NCI-H2107 treated with DMSO at 0.1 percent for 48 hours (cell line): ENCODE measurements at regions not wholly inside any gene's neighbourhood (a gene's known extent, or its start where the extent isn't known, plus 50 kb on each side); places are given as distances from the start of the nearest gene placed in this dataset.

Experiments used
- DNase-seq: peaks from one replicate; lab custom pipeline; 2025; ENCODE audit not compliant: unreplicated experiment; lab: John Stamatoyannopoulos, UW

DNA sequence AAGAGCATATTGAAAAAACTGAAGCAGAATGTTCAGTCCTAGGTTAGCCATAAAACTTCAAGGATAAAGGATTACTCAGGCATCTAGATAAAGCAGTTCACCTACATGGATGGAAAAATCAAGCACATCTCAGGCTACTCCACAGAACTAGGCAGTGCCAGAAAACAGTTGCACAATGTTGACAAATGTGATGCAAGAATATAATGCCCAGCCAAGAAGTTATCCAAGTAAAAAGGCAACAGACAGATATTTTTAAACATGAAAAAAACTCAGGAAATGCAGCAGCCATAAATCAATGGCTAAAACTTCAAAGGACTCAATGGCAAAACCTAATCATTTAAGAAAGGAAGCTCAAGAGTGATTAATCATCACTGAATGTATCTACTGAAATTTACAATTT, 456.0 kb upstream of the FAM241A start:
- DNase-seq: no peak

DNA sequence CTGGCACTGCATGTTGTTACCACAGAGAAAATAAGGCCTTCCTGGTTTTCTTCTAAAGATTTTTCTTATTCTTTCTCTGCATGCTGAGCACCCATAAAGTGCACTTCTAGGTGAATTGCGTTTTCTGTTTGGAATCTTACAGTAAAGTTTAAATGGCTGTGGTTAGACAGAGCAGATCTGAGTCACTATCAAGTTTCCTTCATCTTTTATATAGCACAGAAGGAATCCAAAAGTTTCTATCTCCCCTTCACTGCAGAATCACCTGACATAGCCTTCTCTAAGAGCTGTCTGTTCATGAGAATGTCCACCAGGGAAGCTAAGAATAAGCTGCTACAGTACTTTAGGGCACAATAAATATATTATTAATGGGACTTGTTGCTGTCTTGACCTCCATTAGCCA, 455.5 kb upstream of the FAM241A start:
- DNase-seq: no peak

DNA sequence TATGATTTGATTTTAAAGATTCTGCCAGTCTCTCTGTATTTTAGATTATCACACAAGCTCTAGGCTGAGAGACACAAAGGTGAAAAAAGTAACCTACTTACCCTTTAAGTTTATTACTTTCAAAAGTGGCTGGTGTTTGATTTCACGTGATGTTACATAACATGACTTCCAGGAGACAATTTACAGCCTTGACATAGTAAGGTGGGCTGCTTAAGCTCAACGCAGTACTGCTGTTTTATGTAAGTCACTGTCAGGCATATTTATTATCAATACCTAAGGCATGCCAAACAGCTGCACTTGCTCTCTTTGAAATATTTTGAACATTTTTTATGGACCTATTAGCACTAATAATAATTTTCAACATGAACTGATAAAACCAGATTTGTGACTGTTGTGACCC, 451.5 kb upstream of the FAM241A start:
- no peak for DNase-seq

DNA sequence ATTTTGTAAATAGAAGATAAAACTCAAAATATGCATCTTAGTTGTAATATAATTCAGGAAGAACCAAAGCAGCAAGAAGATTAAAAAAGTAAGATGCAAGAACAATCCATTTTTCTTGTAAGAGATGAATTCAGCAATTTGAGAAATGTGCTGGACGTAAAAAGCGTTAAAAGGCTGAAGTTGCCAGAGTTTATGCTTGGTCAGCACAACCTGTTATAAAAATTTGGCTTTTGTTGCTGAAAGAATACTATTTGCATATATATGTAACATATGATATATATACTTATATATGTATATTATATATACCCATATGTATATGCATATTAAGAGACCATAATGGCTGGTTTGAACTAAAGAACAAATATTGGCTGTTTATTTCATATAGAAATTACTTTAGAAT, 449.6 kb upstream of the FAM241A start:
- no peak for DNase-seq

DNA sequence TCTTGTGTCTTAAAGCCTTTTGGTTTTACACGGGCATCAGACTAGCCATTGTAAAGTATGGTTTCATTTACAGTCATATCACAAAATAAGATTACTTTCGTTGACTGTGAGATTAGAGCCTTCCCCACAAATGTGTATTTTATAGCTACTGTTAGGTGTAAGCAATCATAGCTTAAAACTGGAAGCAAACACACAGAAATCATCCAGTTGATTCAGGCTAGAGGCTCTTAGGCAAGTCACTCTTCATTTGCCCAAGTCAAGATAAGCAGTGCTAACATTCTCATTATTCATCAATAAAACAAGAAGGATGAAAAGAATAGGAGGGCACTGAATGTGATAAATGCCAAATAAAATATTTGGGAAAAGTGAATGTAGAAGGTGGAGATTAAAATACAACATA, 448.7 kb upstream of the FAM241A start:
- DNase-seq: no peak

DNA sequence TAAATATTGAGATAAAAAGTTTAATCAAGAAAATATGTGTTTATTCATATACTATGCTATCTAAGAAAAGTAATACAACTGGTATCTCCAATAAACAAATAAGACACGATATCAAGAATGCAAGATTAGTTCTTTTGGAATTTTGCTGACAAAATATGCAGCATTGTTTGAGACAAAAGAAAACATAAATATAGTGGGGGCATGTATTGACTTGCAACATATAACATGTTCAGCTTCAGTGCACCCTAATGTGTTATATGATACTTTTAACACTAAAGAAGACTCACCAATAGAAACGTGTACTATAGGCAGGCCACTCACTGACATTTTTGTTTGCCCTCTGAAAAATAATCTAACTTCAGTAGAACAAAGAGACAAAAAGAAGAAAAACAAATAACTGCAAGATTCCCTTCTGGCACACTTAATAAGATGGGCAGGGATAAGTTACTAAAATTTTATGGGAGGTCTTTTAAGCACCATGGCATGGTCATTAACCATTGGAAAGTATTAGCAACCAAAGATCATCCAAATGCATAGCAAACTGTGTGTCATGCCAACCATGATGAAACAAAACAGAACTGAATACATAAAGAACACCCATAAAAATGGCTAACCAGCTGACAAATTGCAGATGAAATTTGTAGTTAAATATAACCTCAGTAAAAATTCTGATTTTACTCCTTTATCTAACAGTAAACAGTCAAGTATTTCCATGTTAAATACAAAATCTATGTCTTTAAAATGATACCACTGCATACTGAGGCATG, 447.9 kb upstream of the FAM241A start:
- no peak for DNase-seq

DNA sequence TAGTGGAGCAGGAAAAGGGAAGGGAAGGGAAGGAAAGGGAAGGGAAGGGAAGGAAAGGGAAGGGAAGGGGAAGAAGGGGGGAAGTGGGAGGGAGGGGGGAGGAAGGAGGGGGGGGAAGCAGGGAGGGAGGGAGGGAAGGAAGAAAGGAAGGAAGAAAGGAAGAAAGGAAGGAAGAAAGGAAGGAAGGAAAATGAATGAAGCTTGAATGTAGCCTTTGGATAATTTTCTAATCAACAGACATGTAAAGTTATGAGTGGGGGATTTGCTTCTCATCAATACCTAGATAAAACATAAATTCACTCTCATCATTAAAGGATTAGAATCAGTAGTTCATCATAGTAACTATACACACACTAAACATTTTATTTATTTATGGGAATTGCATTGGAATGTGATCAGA, 446.9 kb upstream of the FAM241A start:
- DNase-seq: no peak

DNA sequence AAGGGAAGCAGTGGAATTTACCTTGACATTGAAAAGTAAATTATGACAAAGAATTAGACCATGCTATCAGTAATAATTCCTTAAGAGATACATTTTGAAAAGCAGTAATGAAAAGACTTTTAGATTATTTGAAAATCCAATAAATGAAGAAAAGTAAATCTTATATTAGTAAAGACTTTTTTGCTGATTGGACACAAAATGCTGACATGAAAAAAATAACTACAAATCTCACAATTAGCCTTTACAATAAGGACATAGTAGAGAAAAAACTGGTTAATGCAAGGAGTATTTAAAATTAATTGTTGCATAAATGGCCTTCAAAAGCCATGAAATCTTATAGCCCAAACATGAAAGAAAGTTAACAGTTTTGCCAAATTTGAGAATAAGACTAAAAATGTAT, 446.1 kb upstream of the FAM241A start:
- no peak for DNase-seq

DNA sequence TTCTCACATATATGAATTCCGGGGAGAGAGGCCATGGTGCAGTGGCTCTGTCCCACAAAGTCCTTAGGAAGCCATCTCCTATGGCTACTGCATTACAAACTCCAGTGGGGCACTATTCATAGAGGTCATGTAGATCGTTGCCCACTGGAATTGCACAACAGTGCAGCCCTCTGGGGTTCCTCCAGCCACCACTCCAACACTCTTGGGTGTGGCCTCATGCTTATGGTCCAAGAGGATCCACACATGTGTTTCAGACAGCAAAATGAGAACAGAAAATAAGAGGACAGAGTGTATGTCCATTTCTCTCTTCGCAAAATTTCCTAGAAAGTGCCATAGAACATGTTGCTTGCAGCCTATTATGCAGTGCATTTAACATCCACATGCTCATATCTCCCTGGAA, 444.2 kb upstream of the FAM241A start:
- no peak for DNase-seq

DNA sequence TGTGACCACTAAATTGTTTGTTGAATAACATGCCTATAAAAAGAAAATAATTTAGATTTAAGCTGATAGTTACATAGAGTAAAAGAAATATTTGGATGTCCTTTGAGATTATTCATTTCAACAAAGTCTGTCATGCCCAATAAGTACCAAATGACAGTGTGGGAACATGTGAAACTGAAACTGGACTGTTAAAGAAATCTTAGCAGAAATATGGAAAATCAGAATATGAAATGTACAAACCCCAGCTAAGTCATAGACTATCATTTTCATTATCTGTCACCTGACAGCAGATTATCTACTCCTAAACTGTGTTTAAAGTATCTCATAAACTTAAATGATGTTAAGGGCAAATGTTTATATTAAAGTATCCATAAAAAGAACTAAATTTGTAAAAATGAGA, 437.8 kb upstream of the FAM241A start:
- DNase-seq: no peak

DNA sequence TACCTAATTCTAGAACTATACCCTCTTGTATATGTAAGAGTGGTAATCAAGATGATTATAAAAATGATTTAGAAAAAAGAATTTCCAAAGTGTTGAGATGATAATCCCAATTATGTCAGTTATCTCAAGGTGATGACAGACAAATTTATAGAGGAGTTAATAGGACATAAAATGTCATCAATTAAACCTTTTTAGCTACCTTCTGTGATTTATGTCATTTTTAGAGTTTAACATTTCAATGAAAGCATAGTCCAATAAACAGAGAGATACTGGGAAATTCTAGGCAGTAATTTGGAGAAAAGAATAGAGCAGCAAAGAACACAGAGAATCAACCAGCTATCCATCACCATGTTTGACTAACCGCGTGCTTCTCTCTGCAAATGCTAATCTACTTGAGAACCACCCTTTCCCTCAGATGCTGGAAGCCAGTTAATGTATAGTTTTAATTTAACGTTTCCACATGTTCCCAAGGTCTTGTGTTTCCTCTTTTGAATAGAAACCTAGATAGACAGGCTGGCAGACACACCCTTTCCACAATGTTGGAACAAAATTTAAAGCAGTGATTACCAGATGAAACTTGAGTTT, 433.1 kb upstream of the FAM241A start:
- DNase-seq: no peak

DNA sequence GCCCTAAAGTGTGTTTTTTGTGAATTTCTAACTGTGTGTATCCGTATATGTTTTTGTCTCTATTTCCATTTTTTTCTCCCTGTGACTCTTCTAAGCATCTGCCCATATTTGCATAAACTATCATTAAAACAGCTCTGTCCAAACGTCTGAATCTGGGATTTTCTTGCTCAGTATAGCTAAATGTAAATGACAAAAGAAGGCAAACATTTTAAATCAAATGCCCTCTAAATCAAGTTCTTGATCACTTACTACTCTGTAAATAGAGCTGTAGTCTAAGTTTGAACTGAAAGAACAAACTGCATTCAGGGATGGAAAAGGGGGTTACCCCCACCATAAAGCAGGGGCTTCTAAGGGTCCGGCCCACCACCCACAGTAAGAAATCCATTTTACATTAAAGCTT, 432.0 kb upstream of the FAM241A start:
- no peak for DNase-seq

DNA sequence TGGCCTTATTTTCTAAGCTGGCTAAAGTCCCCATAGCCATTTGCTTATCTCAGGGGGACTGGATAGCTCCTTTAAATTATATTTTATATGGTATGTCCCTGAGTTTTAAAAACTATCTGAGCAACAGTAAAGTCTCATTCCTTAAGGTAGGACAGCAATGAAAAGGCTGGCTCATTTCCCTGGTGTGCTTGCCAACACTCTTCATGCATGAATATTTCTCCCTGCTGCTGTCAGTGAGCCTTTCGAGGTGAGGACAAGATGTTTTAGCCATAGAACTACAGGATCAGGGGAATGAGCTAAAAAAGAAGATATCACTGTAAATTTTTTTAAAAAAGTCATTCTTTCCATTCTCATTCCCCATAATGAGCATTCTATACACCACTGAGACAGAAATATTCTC, 427.3 kb upstream of the FAM241A start:
- DNase-seq: no peak

DNA sequence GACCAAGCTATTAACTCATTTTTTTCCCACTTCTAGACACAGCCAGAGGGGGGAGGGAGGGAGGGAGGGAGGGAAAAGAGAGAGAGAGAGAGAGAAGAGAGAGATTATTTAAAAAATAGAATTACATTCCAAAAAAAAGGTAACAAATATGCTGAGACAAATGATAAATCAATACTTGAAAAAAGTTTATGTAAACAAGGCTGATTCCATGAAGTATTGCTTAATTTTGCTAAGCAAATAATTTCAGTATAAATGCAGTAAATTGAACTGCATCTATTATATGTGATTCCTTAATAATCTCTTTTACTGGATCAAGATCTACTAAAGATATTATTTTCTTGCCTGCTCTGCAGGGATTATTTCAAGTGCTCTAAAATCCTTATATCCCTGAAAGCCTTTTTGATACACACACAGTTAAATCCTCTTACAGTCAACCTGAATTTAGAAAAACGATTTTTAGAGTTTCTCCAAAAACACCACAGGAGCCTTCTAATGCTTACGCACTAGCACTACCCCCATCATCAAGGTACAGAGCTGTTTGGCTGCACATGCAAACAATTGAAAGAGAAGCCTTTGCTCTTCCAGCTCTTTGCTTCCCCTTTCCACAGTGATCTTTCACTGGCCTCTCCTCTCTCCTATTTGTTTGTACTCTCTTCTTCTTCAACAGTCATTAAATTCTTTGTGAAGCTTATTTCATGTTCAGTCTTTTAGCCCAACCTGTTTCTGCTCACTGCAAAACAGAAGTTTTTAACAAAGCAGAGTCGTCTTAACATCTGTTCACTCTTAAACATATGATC, 426.3 kb upstream of the FAM241A start:
- no peak for DNase-seq

DNA sequence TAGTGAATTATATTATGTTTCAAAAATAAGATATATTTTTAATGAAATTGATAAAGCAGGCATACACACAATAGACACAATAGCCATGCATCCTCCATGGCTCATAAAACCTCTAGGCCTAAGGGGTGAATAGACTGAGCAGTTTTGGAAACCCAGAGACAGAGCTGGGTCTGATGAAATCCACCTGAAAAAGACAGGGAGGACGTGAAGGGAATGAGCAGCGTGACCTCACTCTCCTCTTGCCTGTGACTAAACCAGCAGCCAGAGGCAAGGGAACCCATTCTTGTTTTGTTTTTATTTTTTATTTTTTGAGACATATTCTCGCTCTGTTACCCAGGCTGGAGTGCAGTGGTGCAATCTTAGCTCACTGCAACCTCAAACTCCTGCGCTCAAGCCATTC, 424.4 kb upstream of the FAM241A start:
- no peak for DNase-seq

DNA sequence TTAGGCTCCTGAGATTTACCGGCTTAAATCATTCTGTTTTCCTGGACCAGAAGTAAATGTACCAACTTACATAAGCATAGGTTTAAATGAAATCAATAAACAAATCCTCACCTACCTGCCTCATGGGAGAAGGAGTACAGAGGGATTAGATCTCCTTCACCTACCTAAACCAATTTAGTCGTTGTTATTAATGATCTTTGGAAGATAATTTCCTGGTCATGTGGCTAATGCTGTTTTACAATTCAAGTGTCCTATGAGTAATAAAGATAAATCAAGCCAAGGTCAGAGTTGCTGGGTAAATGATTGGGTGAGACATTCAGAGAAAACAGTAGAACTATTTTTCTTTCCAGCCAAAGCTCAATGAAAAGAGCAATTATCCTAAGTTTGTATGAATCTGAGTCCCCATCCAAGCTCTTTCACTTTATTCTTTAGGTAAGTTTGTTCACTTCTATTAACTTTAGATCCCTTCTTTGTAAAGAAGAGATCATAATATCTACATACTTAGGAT, 423.0 kb upstream of the FAM241A start:
- no peak for DNase-seq

DNA sequence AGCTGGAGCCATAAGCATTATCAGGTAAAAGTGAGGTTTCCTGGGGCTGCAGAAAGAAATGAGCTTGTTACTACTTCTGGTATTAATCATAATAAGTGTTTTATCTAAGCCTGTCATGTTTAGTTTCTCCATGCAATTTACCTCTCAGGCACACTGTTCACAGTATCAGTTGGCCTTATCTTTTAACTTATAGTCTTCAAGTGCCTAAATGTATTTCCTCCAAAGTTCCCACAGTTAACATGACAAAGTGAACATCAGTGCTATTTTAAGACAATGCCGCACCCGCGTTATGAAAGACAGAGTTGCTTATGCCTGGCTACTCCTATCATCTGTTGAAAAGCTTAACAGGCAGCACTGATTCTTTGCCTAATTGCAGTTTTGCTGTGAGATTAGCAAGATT, 408.7 kb upstream of the FAM241A start:
- DNase-seq: no peak

DNA sequence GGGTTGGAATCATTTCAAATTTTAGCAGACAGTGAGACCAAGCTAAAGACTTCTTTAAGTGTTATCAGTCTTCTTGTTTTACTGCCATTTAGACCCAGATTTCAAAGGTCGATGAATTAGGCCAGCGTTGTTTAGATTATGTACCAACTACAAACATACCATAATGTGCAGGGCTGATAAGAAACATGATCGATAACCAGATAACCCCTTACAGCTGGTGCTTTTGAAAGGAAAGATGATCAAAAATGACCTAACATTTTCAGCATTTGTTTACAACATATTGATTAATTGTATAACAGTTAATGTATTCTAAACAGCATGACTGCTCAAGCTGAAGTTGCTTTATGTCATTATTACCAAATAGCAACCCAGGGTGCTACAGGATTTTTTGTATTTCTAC, 400.4 kb upstream of the FAM241A start:
- DNase-seq: no peak

DNA sequence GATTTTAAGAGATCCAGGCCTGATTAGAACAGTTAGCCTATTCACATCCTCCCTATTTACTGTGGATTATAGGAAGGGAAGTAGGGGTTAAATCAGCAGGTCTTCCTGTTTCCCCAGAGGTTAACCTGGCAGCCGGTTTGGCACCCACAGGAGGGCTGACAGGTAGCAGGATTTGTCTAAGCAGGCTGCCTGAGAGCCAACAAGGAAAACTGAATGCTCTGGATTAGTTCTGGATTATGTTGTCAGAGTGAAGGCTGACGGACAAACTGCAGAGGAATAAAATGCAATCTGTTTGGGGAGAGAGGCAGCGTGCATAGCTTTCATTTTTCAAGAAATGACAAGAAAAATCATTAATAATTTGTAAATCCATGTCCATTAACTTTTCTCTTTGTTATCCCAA, 397.1 kb upstream of the FAM241A start:
- no peak for DNase-seq

DNA sequence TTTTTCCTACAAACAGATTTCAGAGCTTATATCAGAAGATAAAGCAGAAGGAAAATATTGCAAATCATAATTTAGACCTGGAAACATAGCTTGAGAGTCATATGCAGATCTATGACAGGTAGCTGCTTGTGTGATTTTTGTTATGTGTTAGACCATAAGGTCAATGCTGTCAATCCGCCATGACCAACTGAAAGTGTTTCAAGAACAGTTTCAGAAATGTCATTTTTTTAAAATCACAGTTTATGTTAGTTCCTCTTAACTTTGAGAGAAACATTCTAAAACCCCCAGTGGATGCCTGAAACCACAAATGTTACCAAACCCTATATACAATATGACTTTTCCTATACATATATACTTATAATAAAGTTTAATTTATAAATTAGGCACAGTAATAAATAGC, 391.3 kb upstream of the FAM241A start:
- DNase-seq: no peak

DNA sequence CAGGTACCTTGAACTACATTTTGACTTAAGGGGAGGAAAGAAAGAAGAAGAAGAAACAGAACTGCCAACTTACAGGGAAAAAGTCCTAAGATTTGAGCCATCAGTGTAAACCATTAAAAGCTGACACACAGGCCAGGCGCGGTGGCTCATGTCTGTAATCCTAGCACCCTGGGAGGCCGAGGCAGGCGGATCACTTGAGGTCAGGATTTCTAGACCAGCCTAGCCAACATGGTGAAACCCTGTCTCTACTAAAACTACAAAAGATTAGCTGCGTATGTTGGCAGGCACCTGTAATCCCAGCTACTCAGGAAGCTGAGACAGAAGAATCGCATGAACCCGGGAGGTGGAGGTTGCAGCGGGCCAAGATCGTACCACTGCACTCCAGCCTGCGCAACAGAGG, 389.7 kb upstream of the FAM241A start:
- no peak for DNase-seq

DNA sequence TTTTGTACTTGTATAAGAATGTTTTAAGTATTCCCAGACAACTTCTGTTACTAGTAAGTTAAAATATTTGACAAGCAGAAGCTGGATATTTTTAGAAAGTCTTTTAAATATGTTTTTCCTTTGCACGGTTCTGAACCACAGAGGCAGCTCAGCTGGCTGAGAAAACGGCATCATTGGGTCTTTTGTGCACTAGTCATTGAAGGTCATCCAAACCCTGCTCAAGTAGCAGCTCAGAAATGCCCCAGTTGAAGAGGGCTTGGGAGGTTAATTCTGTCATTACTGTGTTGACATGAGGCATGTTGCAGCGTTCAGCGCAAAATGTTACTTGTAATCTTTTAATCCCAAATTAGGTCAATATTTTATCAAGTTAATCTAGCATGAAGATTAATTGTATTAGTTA, 383.7 kb upstream of the FAM241A start:
- no peak for DNase-seq
